ENCODE measurements at regions not wholly inside any gene's neighbourhood (a gene's known extent, or its start where the extent isn't known, plus 50 kb on each side); places are given as distances from the start of the nearest gene placed in this dataset.
"Not testable (repeated sequence)": the region's sequence is repeated elsewhere in the genome, so short reads cannot be mapped to it uniquely, and the experiment has no call there.

GRCh38 chr9:100724886-100725285 is 147.0 kb downstream of the CAVIN4 start:
- Mint-ChIP-seq H3K36me3 (ENCODE audit: insufficient read depth in 2 of 2) (no peaks in the 10 kb centered on the region), H3K4me3 (no peak overlapping the region), H3K4me1 (ENCODE audit: low read depth) (no peaks in the 10 kb centered on the region), H3K27ac (no peak overlapping the region), H3K27me3 (ENCODE audit: low read depth) (no peaks in the 10 kb centered on the region), H3K9me3 (no peaks in the 10 kb centered on the region)
- ATAC-seq (replicated peaks in 1 of 2): no peak
- DNase-seq: no peak

- no peak for DNase-seq
- H3K27me3 Mint-ChIP-seq (ENCODE audit: low read depth): no peaks in the 10 kb centered on the region
- no peak overlapping the region for H3K27ac Mint-ChIP-seq
These were observed 147.5 kb downstream of the CAVIN4 start for GRCh38 chr9:100725371-100725770.

DNA sequence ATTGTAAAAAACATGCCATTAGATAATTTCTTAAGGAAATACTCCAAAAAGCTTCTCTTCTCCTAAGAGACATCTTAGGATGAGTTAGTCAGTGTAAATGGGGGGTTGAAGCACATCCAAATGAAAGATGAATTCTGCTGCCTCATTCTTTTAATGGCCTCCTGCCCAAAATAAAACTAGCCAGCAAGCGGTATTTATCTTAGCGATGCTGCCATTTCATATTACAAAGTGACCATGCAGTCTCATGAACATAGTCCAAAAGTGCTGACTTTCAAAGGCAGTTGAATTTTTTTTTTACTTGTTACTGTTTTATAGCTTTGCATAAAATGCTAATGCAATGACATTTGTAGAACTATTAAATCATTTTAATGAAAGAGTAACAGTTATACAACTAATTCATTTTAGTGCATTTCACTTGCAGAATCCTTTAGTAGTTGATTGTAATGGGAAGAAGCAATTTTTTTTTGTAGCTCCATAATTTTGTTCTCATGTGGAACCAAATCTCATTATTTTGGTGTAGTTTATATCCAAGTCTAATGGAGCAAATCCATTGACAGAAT is 151.5 kb downstream of the CAVIN4 start:
- Mint-ChIP-seq H3K27me3 (ENCODE audit: low read depth) (no peaks in the 10 kb centered on the region), H3K9me3 (no peaks in the 10 kb centered on the region), H3K36me3 (ENCODE audit: insufficient read depth in 2 of 2) (no peaks in the 10 kb centered on the region), H3K4me1 (ENCODE audit: low read depth) (no peaks in the 10 kb centered on the region), H3K4me3 (no peak overlapping the region), H3K27ac (no peak overlapping the region)
- DNase-seq: no peak
- ATAC-seq (replicated peaks in 1 of 2): no peak

More at GRCh38 chr9:100725371-100725770, 147.5 kb downstream of the CAVIN4 start:
- H3K4me3 Mint-ChIP-seq: no peak overlapping the region
- ATAC-seq (replicated peaks in 1 of 2): no peak
- H3K36me3 Mint-ChIP-seq (ENCODE audit: insufficient read depth in 2 of 2): no peaks in the 10 kb centered on the region
- no peaks in the 10 kb centered on the region for H3K4me1 Mint-ChIP-seq (ENCODE audit: low read depth)
- H3K9me3 Mint-ChIP-seq: no peaks in the 10 kb centered on the region

- H3K4me1 Mint-ChIP-seq (ENCODE audit: low read depth): no peaks in the 10 kb centered on the region
- ATAC-seq (replicated peaks in 1 of 2) (no peak), DNase-seq (no peak)
- no peaks in the 10 kb centered on the region for H3K36me3 Mint-ChIP-seq (ENCODE audit: insufficient read depth in 2 of 2)
- no peaks in the 10 kb centered on the region for H3K9me3 Mint-ChIP-seq
- H3K4me3 Mint-ChIP-seq: no peak overlapping the region
- H3K27me3 Mint-ChIP-seq (ENCODE audit: low read depth): no peaks in the 10 kb centered on the region
- no peak overlapping the region for H3K27ac Mint-ChIP-seq
These were observed 152.2 kb downstream of the CAVIN4 start for GRCh38 chr9:100730086-100730485.

DNA sequence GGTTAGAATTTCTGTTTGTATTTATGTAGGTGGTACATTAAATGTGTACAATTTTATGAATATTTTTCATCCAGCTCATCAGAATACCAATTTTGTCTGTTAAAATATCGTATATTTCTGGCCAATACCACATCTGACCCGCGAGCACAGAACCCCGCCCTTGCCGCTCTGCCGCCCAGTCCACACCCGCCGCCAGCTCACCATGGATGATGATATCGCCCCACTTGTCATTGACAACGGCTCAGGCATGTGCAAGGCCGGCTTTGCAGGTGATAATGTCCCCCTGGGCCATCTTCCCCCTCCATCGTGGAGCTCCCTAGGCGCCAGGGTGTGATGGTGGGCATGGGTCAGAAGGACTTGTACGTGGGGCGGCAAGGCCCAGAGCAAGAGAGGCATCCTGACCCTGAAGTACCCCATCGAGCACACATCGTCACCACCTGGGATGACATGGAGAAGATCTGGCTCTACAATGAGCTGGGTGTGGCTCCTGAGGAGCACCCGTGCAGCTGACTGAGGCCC is 153.2 kb downstream of the CAVIN4 start:
- no peaks in the 10 kb centered on the region for H3K9me3 Mint-ChIP-seq
- H3K4me3 Mint-ChIP-seq: no peak overlapping the region
- no peaks in the 10 kb centered on the region for H3K27me3 Mint-ChIP-seq (ENCODE audit: low read depth)
- no peak overlapping the region for H3K27ac Mint-ChIP-seq
- no peak for ATAC-seq (replicated peaks in 1 of 2)
- H3K36me3 Mint-ChIP-seq (ENCODE audit: insufficient read depth in 2 of 2): no peaks in the 10 kb centered on the region
- no peak for DNase-seq
- no peaks in the 10 kb centered on the region for H3K4me1 Mint-ChIP-seq (ENCODE audit: low read depth)

GRCh38 chr9:100731557-100731956 is 153.7 kb downstream of the CAVIN4 start:
- H3K9me3 Mint-ChIP-seq: no peaks in the 10 kb centered on the region
- H3K4me1 Mint-ChIP-seq (ENCODE audit: low read depth): no peaks in the 10 kb centered on the region
- H3K4me3 Mint-ChIP-seq: no peak overlapping the region
- DNase-seq: no peak
- no peak for ATAC-seq (replicated peaks in 1 of 2)
- H3K27me3 Mint-ChIP-seq (ENCODE audit: low read depth): no peaks in the 10 kb centered on the region
- no peak overlapping the region for H3K27ac Mint-ChIP-seq
- no peaks in the 10 kb centered on the region for H3K36me3 Mint-ChIP-seq (ENCODE audit: insufficient read depth in 2 of 2)

GRCh38 chr9:100739208-100739607 is 161.3 kb downstream of the CAVIN4 start:
- H3K4me3 Mint-ChIP-seq: no peak overlapping the region
- no peaks in the 10 kb centered on the region for H3K27me3 Mint-ChIP-seq (ENCODE audit: low read depth)
- ATAC-seq (replicated peaks in 1 of 2): no peak
- H3K9me3 Mint-ChIP-seq: peaks cover 4 to 22% of the 10 kb centered on the region in 2 donors
- no peaks in the 10 kb centered on the region for H3K36me3 Mint-ChIP-seq (ENCODE audit: insufficient read depth in 2 of 2)
- no peak overlapping the region for H3K27ac Mint-ChIP-seq
- DNase-seq: no peak
- no peaks in the 10 kb centered on the region for H3K4me1 Mint-ChIP-seq (ENCODE audit: low read depth)

DNA sequence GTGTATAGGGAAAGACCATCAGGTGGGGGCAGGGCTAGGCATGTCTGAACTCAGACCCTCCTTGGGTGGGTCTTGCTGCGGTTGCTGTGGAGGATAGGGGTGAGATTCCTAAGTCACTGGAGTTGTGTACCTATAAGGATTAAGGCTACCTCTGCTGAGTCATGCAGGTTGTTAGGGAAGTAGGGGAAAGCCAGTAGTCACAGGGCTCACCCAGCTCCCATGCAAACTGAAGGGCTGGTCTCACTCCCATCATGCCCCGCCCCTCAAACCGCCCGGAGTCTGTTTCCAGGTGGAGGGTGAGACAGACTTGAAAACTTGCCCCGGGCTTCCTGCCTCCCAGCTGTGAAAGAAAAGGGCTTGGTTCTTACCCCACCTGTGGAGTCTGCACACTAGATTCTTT is 161.8 kb downstream of the CAVIN4 start:
- no peak overlapping the region for H3K4me3 Mint-ChIP-seq
- no peak overlapping the region for H3K27ac Mint-ChIP-seq
- no peak for DNase-seq
- H3K9me3 Mint-ChIP-seq: peaks cover 4 to 23% of the 10 kb centered on the region in 2 donors
- no peaks in the 10 kb centered on the region for H3K27me3 Mint-ChIP-seq (ENCODE audit: low read depth)
- no peaks in the 10 kb centered on the region for H3K4me1 Mint-ChIP-seq (ENCODE audit: low read depth)
- ATAC-seq (replicated peaks in 1 of 2): no peak
- H3K36me3 Mint-ChIP-seq (ENCODE audit: insufficient read depth in 2 of 2): no peaks in the 10 kb centered on the region

GRCh38 chr9:100748930-100749329 is 171.1 kb downstream of the CAVIN4 start:
- H3K27me3 Mint-ChIP-seq (ENCODE audit: low read depth); DNase-seq; H3K36me3 Mint-ChIP-seq (ENCODE audit: insufficient read depth in 2 of 2); H3K27ac Mint-ChIP-seq; H3K4me1 Mint-ChIP-seq (ENCODE audit: low read depth); H3K4me3 Mint-ChIP-seq; ATAC-seq (replicated peaks in 1 of 2): not testable (repeated sequence)
- peaks cover 2 to 13% of the 10 kb centered on the region in 2 donors for H3K9me3 Mint-ChIP-seq

DNA sequence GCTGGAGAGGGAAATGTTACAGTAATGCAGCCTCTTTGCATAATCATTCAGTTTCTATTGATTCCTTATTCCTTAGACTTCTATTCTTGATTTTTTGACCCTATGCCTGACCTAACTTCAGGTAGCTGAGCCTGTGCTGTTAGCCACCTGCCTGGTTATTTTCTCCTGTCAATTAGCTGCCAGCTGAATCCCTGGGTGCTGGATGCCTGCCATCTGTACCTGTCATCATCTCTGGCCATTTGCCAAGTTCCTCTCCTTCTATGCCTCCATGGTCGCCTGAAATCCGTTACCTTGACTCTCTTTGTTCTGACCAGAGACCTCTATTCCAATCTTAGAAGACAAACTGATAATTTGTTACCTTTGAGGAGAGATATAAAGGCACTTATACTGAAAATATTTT is 178.3 kb downstream of the CAVIN4 start:
- DNase-seq: no peak
- Mint-ChIP-seq H3K4me1 (ENCODE audit: low read depth) (no peaks in the 10 kb centered on the region), H3K36me3 (ENCODE audit: insufficient read depth in 2 of 2) (no peaks in the 10 kb centered on the region), H3K27ac (no peak overlapping the region), H3K4me3 (no peak overlapping the region), H3K9me3 (peaks cover 0 to 2% of the 10 kb centered on the region in 2 donors), H3K27me3 (ENCODE audit: low read depth) (peaks cover 6% of the 10 kb centered on the region)
- no peak for ATAC-seq (replicated peaks in 1 of 2)

DNA sequence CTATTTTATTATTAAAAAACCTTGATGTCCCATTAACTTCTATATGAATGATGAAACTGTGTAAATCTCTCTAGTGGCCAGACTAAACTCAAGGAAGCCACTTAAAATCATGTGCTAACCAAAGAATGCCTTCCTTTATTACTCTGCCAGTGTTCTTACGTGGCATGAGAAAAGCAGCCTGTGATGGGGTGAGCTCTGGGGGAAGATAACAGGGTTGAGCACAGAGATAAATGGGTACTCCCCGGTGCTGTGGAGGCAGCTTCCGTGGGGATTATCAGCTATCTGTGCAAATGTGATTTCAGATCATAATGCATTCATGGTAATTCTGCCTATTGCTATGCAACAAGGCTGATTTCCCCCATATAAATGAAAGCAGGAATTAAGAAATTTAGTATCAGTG is 181.3 kb downstream of the CAVIN4 start:
- H3K27me3 Mint-ChIP-seq (ENCODE audit: low read depth): peaks cover 6% of the 10 kb centered on the region
- peaks cover 0 to 4% of the 10 kb centered on the region in 2 donors for H3K9me3 Mint-ChIP-seq
- ATAC-seq (replicated peaks in 1 of 2): no peak
- H3K4me1 Mint-ChIP-seq (ENCODE audit: low read depth): no peaks in the 10 kb centered on the region
- H3K4me3 Mint-ChIP-seq: no peak overlapping the region
- H3K27ac Mint-ChIP-seq: no peak overlapping the region
- DNase-seq: no peak
- H3K36me3 Mint-ChIP-seq (ENCODE audit: insufficient read depth in 2 of 2): no peaks in the 10 kb centered on the region

GRCh38 chr9:100761276-100761802 is 183.5 kb downstream of the CAVIN4 start:
- peaks cover 6% of the 10 kb centered on the region for H3K27me3 Mint-ChIP-seq (ENCODE audit: low read depth)
- DNase-seq: no peak
- H3K9me3 Mint-ChIP-seq: peaks cover 0 to 4% of the 10 kb centered on the region in 2 donors
- H3K27ac Mint-ChIP-seq: no peak overlapping the region
- no peaks in the 10 kb centered on the region for H3K36me3 Mint-ChIP-seq (ENCODE audit: insufficient read depth in 2 of 2)
- no peak overlapping the region for H3K4me3 Mint-ChIP-seq
- no peaks in the 10 kb centered on the region for H3K4me1 Mint-ChIP-seq (ENCODE audit: low read depth)
- ATAC-seq (replicated peaks in 1 of 2): no peak

DNA sequence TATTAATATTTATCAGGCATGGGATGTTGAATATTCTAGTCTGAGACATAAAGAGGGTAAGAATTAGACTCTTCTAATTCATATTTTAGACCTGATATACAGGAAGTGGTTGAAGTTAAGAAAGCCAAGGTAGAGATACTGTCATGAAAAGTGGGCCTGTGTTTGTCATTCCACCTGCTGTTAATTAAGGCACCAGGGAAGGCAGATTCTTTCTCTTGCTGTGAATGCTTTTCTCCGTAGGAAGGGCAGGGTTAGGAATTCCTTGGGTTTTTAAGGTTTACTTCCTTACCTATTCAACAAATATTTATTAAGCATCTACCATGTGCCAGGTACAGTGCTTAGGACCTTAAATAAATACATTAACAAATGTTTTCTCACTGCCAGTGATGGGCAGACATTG is 196.4 kb downstream of the CAVIN4 start:
- peaks cover 3 to 5% of the 10 kb centered on the region in 2 donors for H3K9me3 Mint-ChIP-seq
- H3K36me3 Mint-ChIP-seq (ENCODE audit: insufficient read depth in 2 of 2): no peaks in the 10 kb centered on the region
- H3K4me3 Mint-ChIP-seq: no peak overlapping the region
- ATAC-seq (replicated peaks in 1 of 2): no peak
- no peaks in the 10 kb centered on the region for H3K27me3 Mint-ChIP-seq (ENCODE audit: low read depth)
- no peaks in the 10 kb centered on the region for H3K4me1 Mint-ChIP-seq (ENCODE audit: low read depth)
- no peak for DNase-seq
- H3K27ac Mint-ChIP-seq: no peak overlapping the region

GRCh38 chr9:100774962-100775361 is 197.1 kb downstream of the CAVIN4 start:
- Mint-ChIP-seq H3K27me3 (ENCODE audit: low read depth) (no peaks in the 10 kb centered on the region), H3K4me1 (ENCODE audit: low read depth) (no peaks in the 10 kb centered on the region), H3K36me3 (ENCODE audit: insufficient read depth in 2 of 2) (no peaks in the 10 kb centered on the region), H3K27ac (no peak overlapping the region), H3K9me3 (peaks cover 3 to 5% of the 10 kb centered on the region in 2 donors), H3K4me3 (no peak overlapping the region)
- no peak for ATAC-seq (replicated peaks in 1 of 2)
- DNase-seq: no peak
